ENCODE measurements at regions not wholly inside any gene's neighbourhood (a gene's known extent, or its start where the extent isn't known, plus 50 kb on each side); places are given as distances from the start of the nearest gene placed in this dataset.

- no peak overlapping the region for H3K27ac ChIP-seq (ENCODE audit: low read depth, low read length)
- no peak overlapping the region for H3K4me2 ChIP-seq (ENCODE audit: low read length)
- no peaks in the 10 kb centered on the region for H3K36me3 ChIP-seq (ENCODE audit: control insufficient read depth, low read length)
- H3K79me2 ChIP-seq (ENCODE audit: control insufficient read depth, low read length), result no peaks in the 10 kb centered on the region
- H3K27me3 ChIP-seq (ENCODE audit: control insufficient read depth, low read length), result no peaks in the 10 kb centered on the region
- H3K4me1 ChIP-seq (ENCODE audit: control insufficient read depth, low read length), result no peaks in the 10 kb centered on the region
- H3K9me2 ChIP-seq (replicated peaks; ENCODE audit: control insufficient read depth, low read length), result no peaks in the 10 kb centered on the region
- H3F3A ChIP-seq (ENCODE audit: control insufficient read depth, insufficient read depth), result no peaks in the 10 kb centered on the region
- H4K20me1 ChIP-seq (ENCODE audit: control insufficient read depth, insufficient read depth, low read depth, low read length), result no peaks in the 10 kb centered on the region
- peaks cover 3% of the 10 kb centered on the region; the same call in 1 of the 2 replicates for H3K9me3 ChIP-seq (ENCODE audit: control insufficient read depth, insufficient read depth, low read length)
- H3K4me3 ChIP-seq (ENCODE audit: low read length), result no peak overlapping the region
- TF ChIP-seq EZH2phosphoT487 (IDR thresholded peaks at IDR 0.05; ENCODE audit: borderline replicate concordance, low read length) (no peak), CTCF (IDR thresholded peaks at IDR 0.05; ENCODE audit: low read depth, low read length, poor library complexity, severe bottlenecking) (no peak)
Observed at GRCh38 chr15:45827275-45827674, 192.4 kb downstream of the SQOR start.

GRCh38 chr15:45827766-45828165, 192.9 kb downstream of the SQOR start:
- H3K27me3 ChIP-seq (ENCODE audit: control insufficient read depth, low read length), result no peaks in the 10 kb centered on the region
- TF ChIP-seq CTCF (IDR thresholded peaks at IDR 0.05; ENCODE audit: low read depth, low read length, poor library complexity, severe bottlenecking), result no peak
- no peak for TF ChIP-seq EZH2phosphoT487 (IDR thresholded peaks at IDR 0.05; ENCODE audit: borderline replicate concordance, low read length)
- H3K4me3 ChIP-seq (ENCODE audit: low read length), result no peak overlapping the region
- no peaks in the 10 kb centered on the region for H3K4me1 ChIP-seq (ENCODE audit: control insufficient read depth, low read length)
- H3K79me2 ChIP-seq (ENCODE audit: control insufficient read depth, low read length), result no peaks in the 10 kb centered on the region
- no peaks in the 10 kb centered on the region for H3K9me2 ChIP-seq (replicated peaks; ENCODE audit: control insufficient read depth, low read length)
- no peaks in the 10 kb centered on the region for H3F3A ChIP-seq (ENCODE audit: control insufficient read depth, insufficient read depth)
- no peak overlapping the region for H3K27ac ChIP-seq (ENCODE audit: low read depth, low read length)
- no peaks in the 10 kb centered on the region for H3K36me3 ChIP-seq (ENCODE audit: control insufficient read depth, low read length)
- H4K20me1 ChIP-seq (ENCODE audit: control insufficient read depth, insufficient read depth, low read depth, low read length), result no peaks in the 10 kb centered on the region
- H3K4me2 ChIP-seq (ENCODE audit: low read length), result no peak overlapping the region
- H3K9me3 ChIP-seq (ENCODE audit: control insufficient read depth, insufficient read depth, low read length), result no peaks in the 10 kb centered on the region

- H3K27me3 ChIP-seq (ENCODE audit: control insufficient read depth, low read length), result no peaks in the 10 kb centered on the region
- TF ChIP-seq CTCF (IDR thresholded peaks at IDR 0.05; ENCODE audit: low read depth, low read length, poor library complexity, severe bottlenecking), result no peak
- TF ChIP-seq EZH2phosphoT487 (IDR thresholded peaks at IDR 0.05; ENCODE audit: borderline replicate concordance, low read length), result no peak
- H3K4me2 ChIP-seq (ENCODE audit: low read length), result no peak overlapping the region
- H3K27ac ChIP-seq (ENCODE audit: low read depth, low read length), result no peak overlapping the region
- H3K79me2 ChIP-seq (ENCODE audit: control insufficient read depth, low read length), result no peaks in the 10 kb centered on the region
- no peak overlapping the region for H3K4me3 ChIP-seq (ENCODE audit: low read length)
- H4K20me1 ChIP-seq (ENCODE audit: control insufficient read depth, insufficient read depth, low read depth, low read length), result no peaks in the 10 kb centered on the region
- no peaks in the 10 kb centered on the region for H3F3A ChIP-seq (ENCODE audit: control insufficient read depth, insufficient read depth)
- H3K4me1 ChIP-seq (ENCODE audit: control insufficient read depth, low read length), result no peaks in the 10 kb centered on the region
- no peaks in the 10 kb centered on the region for H3K9me3 ChIP-seq (ENCODE audit: control insufficient read depth, insufficient read depth, low read length)
- H3K9me2 ChIP-seq (replicated peaks; ENCODE audit: control insufficient read depth, low read length), result no peaks in the 10 kb centered on the region
- H3K36me3 ChIP-seq (ENCODE audit: control insufficient read depth, low read length), result no peaks in the 10 kb centered on the region
Observed at GRCh38 chr15:45829336-45830153, 194.7 kb downstream of the SQOR start.
